ENCODE measurements at regions not wholly inside any gene's neighbourhood (a gene's known extent, or its start where the extent isn't known, plus 50 kb on each side); places are given as distances from the start of the nearest gene placed in this dataset.

DNA sequence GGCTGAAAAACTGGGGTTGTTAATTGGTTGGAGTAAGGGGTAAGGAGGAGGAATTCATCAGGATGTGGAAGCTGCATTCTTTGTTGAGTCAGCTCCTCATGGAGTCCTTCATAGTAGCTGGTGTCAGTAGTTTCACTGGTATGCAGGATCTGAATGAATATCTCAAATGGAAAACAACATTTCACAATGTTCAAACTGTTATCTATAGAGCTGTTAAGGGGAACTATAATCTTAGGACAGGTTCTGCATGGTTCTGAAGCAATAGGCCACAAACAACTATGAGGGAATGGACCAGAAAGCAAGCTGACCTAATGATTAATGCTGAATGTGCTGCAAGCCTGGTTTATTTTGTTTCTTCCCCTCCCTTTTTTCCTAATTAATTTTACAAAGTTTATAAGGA lies 225.8 kb downstream of the IPMK start:
- TF ChIP-seq, protein P1, sequence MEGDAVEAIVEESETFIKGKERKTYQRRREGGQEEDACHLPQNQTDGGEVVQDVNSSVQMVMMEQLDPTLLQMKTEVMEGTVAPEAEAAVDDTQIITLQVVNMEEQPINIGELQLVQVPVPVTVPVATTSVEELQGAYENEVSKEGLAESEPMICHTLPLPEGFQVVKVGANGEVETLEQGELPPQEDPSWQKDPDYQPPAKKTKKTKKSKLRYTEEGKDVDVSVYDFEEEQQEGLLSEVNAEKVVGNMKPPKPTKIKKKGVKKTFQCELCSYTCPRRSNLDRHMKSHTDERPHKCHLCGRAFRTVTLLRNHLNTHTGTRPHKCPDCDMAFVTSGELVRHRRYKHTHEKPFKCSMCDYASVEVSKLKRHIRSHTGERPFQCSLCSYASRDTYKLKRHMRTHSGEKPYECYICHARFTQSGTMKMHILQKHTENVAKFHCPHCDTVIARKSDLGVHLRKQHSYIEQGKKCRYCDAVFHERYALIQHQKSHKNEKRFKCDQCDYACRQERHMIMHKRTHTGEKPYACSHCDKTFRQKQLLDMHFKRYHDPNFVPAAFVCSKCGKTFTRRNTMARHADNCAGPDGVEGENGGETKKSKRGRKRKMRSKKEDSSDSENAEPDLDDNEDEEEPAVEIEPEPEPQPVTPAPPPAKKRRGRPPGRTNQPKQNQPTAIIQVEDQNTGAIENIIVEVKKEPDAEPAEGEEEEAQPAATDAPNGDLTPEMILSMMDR (conservative IDR thresholded peaks at IDR 0.05; ENCODE audit: low read length): no peak
- TF ChIP-seq EZH2phosphoT487 (IDR thresholded peaks at IDR 0.05; ENCODE audit: borderline replicate concordance, low read depth, low read length): no peak
